Testis (tissue), 2 donors: ENCODE measurements at regions not wholly inside any gene's neighbourhood (a gene's known extent, or its start where the extent isn't known, plus 50 kb on each side); places are given as distances from the start of the nearest gene placed in this dataset.

Experiments
- DNase-seq: peaks from one replicate; pipeline ENCODE4 v3.0.0-alpha.2; 2019
- H3K27ac ChIP-seq, 2 donors: fragments of 200-600 bp; sonication (generic); one replicate each; pipeline ENCODE4 v1.5.1; 2019
- H3K27me3 ChIP-seq: fragments of 200-600 bp; sonication (generic); one replicate; pipeline ENCODE4 v1.5.1; 2019
- H3K36me3 ChIP-seq: fragments of 200-600 bp; sonication (generic); one replicate; pipeline ENCODE4 v1.5.1; 2017; ENCODE audit warnings: low read depth; ENCODE audit errors: missing control alignments
- H3K4me1 ChIP-seq: fragments of 200-600 bp; sonication (generic); one replicate; pipeline ENCODE4 v1.5.1; 2019
- H3K4me3 ChIP-seq, 2 donors: fragments of 200-600 bp; sonication (generic); one replicate each; pipeline ENCODE4 v1.5.1; 2017 to 2019
- H3K9me3 ChIP-seq: fragments of 200-600 bp; sonication (generic); one replicate; pipeline ENCODE4 v1.5.1; 2017
- CTCF ChIP-seq, 3 experiments: fragments of 450-650 bp in 2 of 3; fragments of 200-600 bp in 1 of 3; sonication (generic) in 1 of 3; IDR thresholded peaks; one replicate each; pipeline ENCODE4 v1.5.1; 2016 to 2019; ENCODE audit warnings: antibody characterized with exemption in 3 of 3, mild to moderate bottlenecking in 2 of 3, moderate library complexity in 1 of 3
- POLR2A ChIP-seq: fragments of 450-650 bp; IDR thresholded peaks from one replicate; pipeline ENCODE4 v1.6.1; 2017; ENCODE audit warnings: antibody characterized with exemption, mild to moderate bottlenecking, moderate library complexity
- WGBS, 2 donors: methylation state at CpG; one replicate each; pipeline ENCODE4 v1.1.5; 2018; 5-methylcytosine and 5-hydroxymethylcytosine counted together
- intact Hi-C: fragments of 100-400 bp; cut with DNase I; formaldehyde crosslinking; loops from one replicate; pipeline ENCODE4 v1.15.1; 2023; ENCODE audit warnings: low total_unique reads

GRCh38 chr17:70769956-70770355, 600.6 kb downstream of the KCNJ2 start:
- intact Hi-C loops = no loop called here
- H3K4me3 ChIP-seq = no peak overlapping the region
- no peak for DNase-seq
- no peak for TF ChIP-seq CTCF (IDR thresholded peaks at IDR 0.05)
- no peak for TF ChIP-seq POLR2A
- H3K9me3 ChIP-seq = no peaks in the 10 kb centered on the region
- H3K27me3 ChIP-seq = no peaks in the 10 kb centered on the region
- WGBS, 2 donors = 58 to 67% methylated on average over 1 of the region's 1 CpG
- H3K4me1 ChIP-seq = no peaks in the 10 kb centered on the region
- no peaks in the 10 kb centered on the region for H3K36me3 ChIP-seq
- H3K27ac ChIP-seq = no peak overlapping the region

GRCh38 chr17:70771804-70772386, 602.6 kb downstream of the KCNJ2 start:
- Histone ChIP-seq H3K36me3 (no peaks in the 10 kb centered on the region), H3K27me3 (no peaks in the 10 kb centered on the region), H3K4me1 (no peaks in the 10 kb centered on the region), H3K27ac (no peak overlapping the region), H3K4me3 (no peak overlapping the region), H3K9me3 (no peaks in the 10 kb centered on the region)
- intact Hi-C loops = no loop called here
- WGBS, 2 donors = 78 to 84% methylated on average over 14 of the region's 14 CpGs
- TF ChIP-seq POLR2A (no peak), CTCF (IDR thresholded peaks at IDR 0.05) (no peak)
- DNase-seq = no peak

- TF ChIP-seq CTCF (IDR thresholded peaks at IDR 0.05) (no peak), POLR2A (no peak)
- DNase-seq = no peak
- Histone ChIP-seq H3K4me3 (no peak overlapping the region), H3K27me3 (no peaks in the 10 kb centered on the region), H3K9me3 (no peaks in the 10 kb centered on the region), H3K27ac (no peak overlapping the region), H3K36me3 (no peaks in the 10 kb centered on the region), H3K4me1 (no peaks in the 10 kb centered on the region)
- 72 to 78% methylated on average over 7 of the region's 7 CpGs for WGBS, 2 donors
- intact Hi-C loops = no loop called here
These were observed 603.4 kb downstream of the KCNJ2 start for GRCh38 chr17:70772761-70773160.

GRCh38 chr17:70773258-70773657, 603.9 kb downstream of the KCNJ2 start:
- TF ChIP-seq CTCF (IDR thresholded peaks at IDR 0.05) (no peak), POLR2A (no peak)
- H3K9me3 ChIP-seq = no peaks in the 10 kb centered on the region

GRCh38 chr17:70774339-70775117, 605.2 kb downstream of the KCNJ2 start:
- H3K4me1 ChIP-seq = no peaks in the 10 kb centered on the region
- no peaks in the 10 kb centered on the region for H3K36me3 ChIP-seq
- H3K4me3 ChIP-seq = no peak overlapping the region
- DNase-seq = no peak
- intact Hi-C loops = no loop called here
- no peak overlapping the region for H3K27ac ChIP-seq
- TF ChIP-seq CTCF (IDR thresholded peaks at IDR 0.05) (no peak), POLR2A (no peak)
- H3K9me3 ChIP-seq = no peaks in the 10 kb centered on the region
- H3K27me3 ChIP-seq = no peaks in the 10 kb centered on the region

More at GRCh38 chr17:70773258-70773657, 603.9 kb downstream of the KCNJ2 start:
- Histone ChIP-seq H3K36me3 (no peaks in the 10 kb centered on the region), H3K27me3 (no peaks in the 10 kb centered on the region), H3K4me1 (no peaks in the 10 kb centered on the region), H3K4me3 (no peak overlapping the region), H3K27ac (no peak overlapping the region)
- DNase-seq = no peak
- WGBS, 2 donors = 91 to 93% methylated on average over 1 of the region's 1 CpG
- intact Hi-C loops = no loop called here
